Central memory CD8-positive, alpha-beta T cell (primary cell): ENCODE measurements at regions not wholly inside any gene's neighbourhood (a gene's known extent, or its start where the extent isn't known, plus 50 kb on each side); places are given as distances from the start of the nearest gene placed in this dataset.
"Not testable (repeated sequence)": the region's sequence is repeated elsewhere in the genome, so short reads cannot be mapped to it uniquely, and the experiment has no call there.

Experiments used
- ATAC-seq: fragments of 150-1000 bp; cut with Tn5 transposase; replicated peaks from 2 replicates; pipeline ENCODE4 v1.10.0; 2022; ENCODE audit warnings: mild to moderate bottlenecking, moderate FRiP score, moderate number of reproducible peaks; ENCODE audit not compliant: poor library complexity, severe bottlenecking; ENCODE audit errors: extremely low read depth
- DNase-seq, 2 donors: peaks; one replicate each; pipeline ENCODE4 v3.0.0; 2021; ENCODE audit warnings: low spot score in 2 of 2
- H3K27ac Mint-ChIP-seq: one replicate; pipeline ENCODE4 v1.8.0; 2022; ENCODE audit warnings: low read depth, mild to moderate bottlenecking, moderate library complexity, mixed read lengths
- H3K27me3 Mint-ChIP-seq: one replicate; pipeline ENCODE4 v1.8.0; 2022; ENCODE audit warnings: mixed read lengths
- H3K36me3 Mint-ChIP-seq: one replicate; pipeline ENCODE4 v1.8.0; 2022; ENCODE audit warnings: mild to moderate bottlenecking, moderate library complexity, mixed read lengths; ENCODE audit not compliant: insufficient read depth
- H3K4me1 Mint-ChIP-seq: one replicate; pipeline ENCODE4 v1.8.0; 2022; ENCODE audit warnings: mixed read lengths
- H3K4me3 Mint-ChIP-seq: one replicate; pipeline ENCODE4 v1.8.0; 2022; ENCODE audit warnings: mild to moderate bottlenecking, moderate library complexity, mixed read lengths
- H3K9me3 Mint-ChIP-seq: one replicate; pipeline ENCODE4 v1.8.0; 2022; ENCODE audit warnings: mixed read lengths

- peaks cover 63% of the 10 kb centered on the region for H3K27me3 Mint-ChIP-seq
- H3K4me1 Mint-ChIP-seq: no peaks in the 10 kb centered on the region
- no peak overlapping the region for H3K27ac Mint-ChIP-seq
- H3K9me3 Mint-ChIP-seq: peaks cover 17% of the 10 kb centered on the region
- ATAC-seq: no peak
- H3K4me3 Mint-ChIP-seq: no peak overlapping the region
- no peak for DNase-seq
- no peaks in the 10 kb centered on the region for H3K36me3 Mint-ChIP-seq
Measured at GRCh38 chr16:86258713-86259112, 251.6 kb upstream of the FOXF1 start.

- H3K27ac Mint-ChIP-seq: no peak overlapping the region
- DNase-seq: no peak
- ATAC-seq: no peak
- no peak overlapping the region for H3K4me3 Mint-ChIP-seq
- no peaks in the 10 kb centered on the region for H3K4me1 Mint-ChIP-seq
- no peaks in the 10 kb centered on the region for H3K36me3 Mint-ChIP-seq
- peaks cover 63% of the 10 kb centered on the region for H3K27me3 Mint-ChIP-seq
- peaks cover 17% of the 10 kb centered on the region for H3K9me3 Mint-ChIP-seq
Measured at GRCh38 chr16:86259499-86259898, 250.8 kb upstream of the FOXF1 start.

- Mint-ChIP-seq H3K4me1 (no peaks in the 10 kb centered on the region), H3K27me3 (peaks cover 48% of the 10 kb centered on the region), H3K36me3 (no peaks in the 10 kb centered on the region), H3K27ac (no peak overlapping the region), H3K9me3 (peaks cover 5% of the 10 kb centered on the region), H3K4me3 (no peak overlapping the region)
- ATAC-seq (no peak), DNase-seq (no peak)
Measured at GRCh38 chr16:86261379-86261778, 248.9 kb upstream of the FOXF1 start.

GRCh38 chr16:86267657-86268056 lies 242.7 kb upstream of the FOXF1 start:
- H3K4me3 Mint-ChIP-seq, H3K4me1 Mint-ChIP-seq, H3K27ac Mint-ChIP-seq, H3K36me3 Mint-ChIP-seq, H3K27me3 Mint-ChIP-seq, DNase-seq, ATAC-seq, H3K9me3 Mint-ChIP-seq: not testable (repeated sequence)

GRCh38 chr16:86270696-86271095 lies 239.6 kb upstream of the FOXF1 start:
- Mint-ChIP-seq H3K27me3 (peaks cover 31% of the 10 kb centered on the region), H3K9me3 (no peaks in the 10 kb centered on the region), H3K4me1 (no peaks in the 10 kb centered on the region), H3K27ac (no peak overlapping the region), H3K4me3 (no peak overlapping the region), H3K36me3 (no peaks in the 10 kb centered on the region)
- ATAC-seq (no peak), DNase-seq (no peak)

- Mint-ChIP-seq H3K36me3 (no peaks in the 10 kb centered on the region), H3K27me3 (peaks cover 45% of the 10 kb centered on the region), H3K27ac (no peak overlapping the region), H3K9me3 (no peaks in the 10 kb centered on the region), H3K4me1 (no peaks in the 10 kb centered on the region), H3K4me3 (no peak overlapping the region)
- ATAC-seq: no peak
- DNase-seq: no peak
Measured at GRCh38 chr16:86272744-86273143, 237.6 kb upstream of the FOXF1 start.

GRCh38 chr16:86277221-86277620 lies 233.1 kb upstream of the FOXF1 start:
- no peak for ATAC-seq
- peaks cover 82% of the 10 kb centered on the region for H3K27me3 Mint-ChIP-seq
- H3K36me3 Mint-ChIP-seq: no peaks in the 10 kb centered on the region
- no peak overlapping the region for H3K4me3 Mint-ChIP-seq
- no peaks in the 10 kb centered on the region for H3K9me3 Mint-ChIP-seq
- no peak for DNase-seq
- H3K4me1 Mint-ChIP-seq: no peaks in the 10 kb centered on the region
- H3K27ac Mint-ChIP-seq: no peak overlapping the region

GRCh38 chr16:86277859-86278258 lies 232.5 kb upstream of the FOXF1 start:
- not testable (repeated sequence) for DNase-seq, ATAC-seq, H3K4me1 Mint-ChIP-seq, H3K4me3 Mint-ChIP-seq, H3K27ac Mint-ChIP-seq, H3K36me3 Mint-ChIP-seq, H3K9me3 Mint-ChIP-seq
- peaks cover 87% of the 10 kb centered on the region for H3K27me3 Mint-ChIP-seq

- peaks cover 85% of the 10 kb centered on the region for H3K27me3 Mint-ChIP-seq
- ATAC-seq (no peak), DNase-seq (no peak)
- no peaks in the 10 kb centered on the region for H3K9me3 Mint-ChIP-seq
- no peak overlapping the region for H3K4me3 Mint-ChIP-seq
- H3K36me3 Mint-ChIP-seq: no peaks in the 10 kb centered on the region
- H3K27ac Mint-ChIP-seq: no peak overlapping the region
- H3K4me1 Mint-ChIP-seq: no peaks in the 10 kb centered on the region
Measured at GRCh38 chr16:86281421-86281820, 228.9 kb upstream of the FOXF1 start.

GRCh38 chr16:86283944-86284343 lies 226.4 kb upstream of the FOXF1 start:
- Mint-ChIP-seq H3K27me3 (peaks cover 89% of the 10 kb centered on the region), H3K9me3 (no peaks in the 10 kb centered on the region), H3K4me1 (no peaks in the 10 kb centered on the region), H3K27ac (no peak overlapping the region), H3K36me3 (no peaks in the 10 kb centered on the region), H3K4me3 (no peak overlapping the region)
- ATAC-seq: no peak
- no peak for DNase-seq

- no peak overlapping the region for H3K27ac Mint-ChIP-seq
- H3K27me3 Mint-ChIP-seq: peaks cover 89% of the 10 kb centered on the region
- no peaks in the 10 kb centered on the region for H3K36me3 Mint-ChIP-seq
- ATAC-seq: no peak
- no peak overlapping the region for H3K4me3 Mint-ChIP-seq
- no peak for DNase-seq
- no peaks in the 10 kb centered on the region for H3K4me1 Mint-ChIP-seq
- H3K9me3 Mint-ChIP-seq: no peaks in the 10 kb centered on the region
Measured at GRCh38 chr16:86285421-86285820, 224.9 kb upstream of the FOXF1 start.

GRCh38 chr16:86285938-86286921 lies 224.1 kb upstream of the FOXF1 start:
- DNase-seq (no peak), ATAC-seq (no peak)
- H3K36me3 Mint-ChIP-seq: no peaks in the 10 kb centered on the region
- no peak overlapping the region for H3K4me3 Mint-ChIP-seq
- no peaks in the 10 kb centered on the region for H3K9me3 Mint-ChIP-seq
- H3K27ac Mint-ChIP-seq: no peak overlapping the region
- H3K4me1 Mint-ChIP-seq: no peaks in the 10 kb centered on the region
- peaks cover 89% of the 10 kb centered on the region for H3K27me3 Mint-ChIP-seq

- Mint-ChIP-seq H3K27me3 (peaks cover 89% of the 10 kb centered on the region), H3K27ac (no peak overlapping the region), H3K4me1 (no peaks in the 10 kb centered on the region), H3K9me3 (no peaks in the 10 kb centered on the region), H3K36me3 (no peaks in the 10 kb centered on the region), H3K4me3 (no peak overlapping the region)
- ATAC-seq (no peak), DNase-seq (no peak)
Measured at GRCh38 chr16:86286991-86287663, 223.2 kb upstream of the FOXF1 start.
